Neural cell (in vitro differentiated cells): ENCODE measurements at regions not wholly inside any gene's neighbourhood (a gene's known extent, or its start where the extent isn't known, plus 50 kb on each side); places are given as distances from the start of the nearest gene placed in this dataset.

ENCODE experiments used
- H2AFZ ChIP-seq: fragments of 200-600, 300-800 bp; sonication (generic), shearing (Covaris generic); 2 replicates; pipeline ENCODE4 v1.6.0; 2014; ENCODE audit warnings: low read depth, mild to moderate bottlenecking, antibody characterized with exemption, low read length, moderate library complexity
- H3F3A ChIP-seq: fragments of 200-600 bp; shearing (Covaris generic); 2 replicates; pipeline ENCODE4 v1.6.1; 2016; ENCODE audit warnings: mild to moderate bottlenecking, moderate library complexity, mixed read lengths, antibody characterized with exemption, low read length; ENCODE audit not compliant: insufficient read depth, poor library complexity, severe bottlenecking
- H3K27ac ChIP-seq: fragments of 200-600, 300-800 bp; sonication (generic), shearing (Covaris generic); 2 replicates; pipeline ENCODE4 v1.5.1; 2014; ENCODE audit warnings: mild to moderate bottlenecking, low read length, moderate library complexity
- H3K27me3 ChIP-seq: fragments of 300-800, 200-600 bp; sonication (generic), shearing (Covaris generic); 2 replicates; pipeline ENCODE4 v1.6.0; 2014; ENCODE audit warnings: mild to moderate bottlenecking, low read depth, low read length, moderate library complexity; ENCODE audit not compliant: insufficient read depth
- H3K36me3 ChIP-seq: fragments of 300-800, 200-600 bp; sonication (generic), shearing (Covaris generic); 2 replicates; pipeline ENCODE4 v1.5.1; 2014; ENCODE audit warnings: mild to moderate bottlenecking, antibody characterized with exemption, low read length, moderate library complexity; ENCODE audit not compliant: insufficient read depth
- H3K4me2 ChIP-seq: fragments of 300-800, 200-600 bp; sonication (generic), shearing (Covaris generic); 2 replicates; pipeline ENCODE4 v1.6.0; 2014; ENCODE audit warnings: mild to moderate bottlenecking, low read length
- H3K4me3 ChIP-seq: fragments of 300-800, 200-600 bp; sonication (generic), shearing (Covaris generic); 2 replicates; pipeline ENCODE4 v1.5.1; 2014; ENCODE audit warnings: mild to moderate bottlenecking, low read length, moderate library complexity
- H3K79me2 ChIP-seq: fragments of 200-600 bp; shearing (Covaris generic); replicated peaks from 2 replicates; pipeline ENCODE4 v1.6.0; 2014; ENCODE audit warnings: mild to moderate bottlenecking, low read length, moderate library complexity; ENCODE audit not compliant: insufficient read depth
- H3K9ac ChIP-seq: fragments of 300-800, 200-600 bp; sonication (generic), shearing (Covaris generic); 2 replicates; pipeline ENCODE4 v1.6.1; 2016; ENCODE audit warnings: mild to moderate bottlenecking, low read length, mixed read lengths
- H3K9me2 ChIP-seq: fragments of 200-600 bp; shearing (Covaris generic); 2 replicates; pipeline ENCODE4 v1.6.1; 2016; ENCODE audit warnings: mild to moderate bottlenecking, low read length, mixed read lengths; ENCODE audit not compliant: insufficient read depth
- H3K9me3 ChIP-seq: fragments of 200-600, 300-800 bp; sonication (generic), shearing (Covaris generic); 2 replicates; pipeline ENCODE4 v1.6.1; 2016; ENCODE audit warnings: mild to moderate bottlenecking, mixed run types, low read length, moderate library complexity, mixed read lengths
- H4K20me1 ChIP-seq: fragments of 200-600 bp; shearing (Covaris generic); 2 replicates; pipeline ENCODE4 v1.6.1; 2016; ENCODE audit warnings: mild to moderate bottlenecking, mixed run types; ENCODE audit not compliant: insufficient read depth
- EP300 ChIP-seq: fragments of 450-650 bp; conservative IDR thresholded peaks from 2 replicates; pipeline ENCODE4 v1.6.1; 2014; ENCODE audit warnings: antibody characterized with exemption, mild to moderate bottlenecking, moderate library complexity; ENCODE audit not compliant: poor library complexity, severe bottlenecking
- EZH2 ChIP-seq: fragments of 200-600, 300-800 bp; shearing (Covaris generic), sonication (generic); IDR thresholded peaks from 2 replicates; pipeline ENCODE4 v1.6.1; 2014; ENCODE audit warnings: antibody characterized with exemption, low read length, borderline replicate concordance, mild to moderate bottlenecking; ENCODE audit not compliant: insufficient read depth, poor library complexity, severe bottlenecking
- MXI1 ChIP-seq: fragments of 450-650 bp; conservative IDR thresholded peaks from 2 replicates; pipeline ENCODE4 v1.6.1; 2014; ENCODE audit warnings: antibody characterized with exemption, mild to moderate bottlenecking; ENCODE audit not compliant: poor library complexity, severe bottlenecking
- POLR2AphosphoS5 ChIP-seq: IDR thresholded peaks from 2 replicates; pipeline ENCODE4 v1.6.1; 2012
- RAD21 ChIP-seq: fragments of 450-650 bp; conservative IDR thresholded peaks from 2 replicates; pipeline ENCODE4 v1.6.1; 2014; ENCODE audit warnings: antibody characterized with exemption, mild to moderate bottlenecking, moderate library complexity
- SMC3 ChIP-seq: fragments of 450-650 bp; conservative IDR thresholded peaks from 2 replicates; pipeline ENCODE4 v1.6.1; 2014; ENCODE audit warnings: antibody characterized with exemption, mild to moderate bottlenecking, moderate library complexity; ENCODE audit not compliant: poor library complexity
- TAF1 ChIP-seq: IDR thresholded peaks from 2 replicates; pipeline ENCODE4 v1.6.1; 2012; ENCODE audit warnings: low read depth
- TF ChIP-seq, protein P1 (sequence below): fragments of 450-650 bp; IDR thresholded peaks from 2 replicates; pipeline ENCODE4 v1.5.1; 2014; ENCODE audit warnings: antibody characterized with exemption, mild to moderate bottlenecking, moderate library complexity; ENCODE audit not compliant: poor library complexity, severe bottlenecking
- TF ChIP-seq, protein P2 (sequence below): IDR thresholded peaks from 2 replicates; pipeline ENCODE4 v1.6.1; 2012; ENCODE audit warnings: borderline replicate concordance

DNA sequence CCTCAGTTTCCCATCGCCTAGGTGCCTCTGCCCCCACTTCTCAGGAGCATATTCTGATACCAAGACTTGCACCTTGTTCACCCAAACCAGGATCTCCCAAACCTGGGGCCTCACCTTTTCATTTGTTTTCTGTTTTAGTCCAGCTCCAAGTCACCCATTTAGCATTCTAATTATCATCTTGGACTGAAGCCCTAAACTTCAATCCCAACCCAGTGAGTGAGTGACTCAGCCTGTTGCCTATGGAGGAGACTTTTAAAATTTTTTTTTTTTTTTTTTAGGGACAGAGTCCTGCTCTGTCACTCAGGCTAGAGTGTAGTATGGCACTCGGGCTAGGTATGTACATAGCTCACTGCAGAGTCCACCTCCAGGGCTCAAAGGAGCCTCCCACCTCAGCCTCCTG, 378.9 kb upstream of the AUTS2 start:
- Histone ChIP-seq H2AFZ (no peak overlapping the region), H3K79me2 (no peaks in the 10 kb centered on the region), H3K36me3 (no peaks in the 10 kb centered on the region), H4K20me1 (no peaks in the 10 kb centered on the region), H3K9ac (no peak overlapping the region), H3K4me2 (no peak overlapping the region), H3K4me3 (no peak overlapping the region), H3F3A (no peaks in the 10 kb centered on the region), H3K9me3 (no peaks in the 10 kb centered on the region), H3K27me3 (no peaks in the 10 kb centered on the region), H3K9me2 (no peaks in the 10 kb centered on the region), H3K27ac (no peak overlapping the region)
- TF ChIP-seq, protein P1, sequence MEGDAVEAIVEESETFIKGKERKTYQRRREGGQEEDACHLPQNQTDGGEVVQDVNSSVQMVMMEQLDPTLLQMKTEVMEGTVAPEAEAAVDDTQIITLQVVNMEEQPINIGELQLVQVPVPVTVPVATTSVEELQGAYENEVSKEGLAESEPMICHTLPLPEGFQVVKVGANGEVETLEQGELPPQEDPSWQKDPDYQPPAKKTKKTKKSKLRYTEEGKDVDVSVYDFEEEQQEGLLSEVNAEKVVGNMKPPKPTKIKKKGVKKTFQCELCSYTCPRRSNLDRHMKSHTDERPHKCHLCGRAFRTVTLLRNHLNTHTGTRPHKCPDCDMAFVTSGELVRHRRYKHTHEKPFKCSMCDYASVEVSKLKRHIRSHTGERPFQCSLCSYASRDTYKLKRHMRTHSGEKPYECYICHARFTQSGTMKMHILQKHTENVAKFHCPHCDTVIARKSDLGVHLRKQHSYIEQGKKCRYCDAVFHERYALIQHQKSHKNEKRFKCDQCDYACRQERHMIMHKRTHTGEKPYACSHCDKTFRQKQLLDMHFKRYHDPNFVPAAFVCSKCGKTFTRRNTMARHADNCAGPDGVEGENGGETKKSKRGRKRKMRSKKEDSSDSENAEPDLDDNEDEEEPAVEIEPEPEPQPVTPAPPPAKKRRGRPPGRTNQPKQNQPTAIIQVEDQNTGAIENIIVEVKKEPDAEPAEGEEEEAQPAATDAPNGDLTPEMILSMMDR: no peak
- TF ChIP-seq TAF1 (no peak), EZH2 (no peak), SMC3 (no peak), EP300 (no peak), POLR2AphosphoS5 (no peak), MXI1 (no peak), RAD21 (no peak)
- TF ChIP-seq, protein P2, sequence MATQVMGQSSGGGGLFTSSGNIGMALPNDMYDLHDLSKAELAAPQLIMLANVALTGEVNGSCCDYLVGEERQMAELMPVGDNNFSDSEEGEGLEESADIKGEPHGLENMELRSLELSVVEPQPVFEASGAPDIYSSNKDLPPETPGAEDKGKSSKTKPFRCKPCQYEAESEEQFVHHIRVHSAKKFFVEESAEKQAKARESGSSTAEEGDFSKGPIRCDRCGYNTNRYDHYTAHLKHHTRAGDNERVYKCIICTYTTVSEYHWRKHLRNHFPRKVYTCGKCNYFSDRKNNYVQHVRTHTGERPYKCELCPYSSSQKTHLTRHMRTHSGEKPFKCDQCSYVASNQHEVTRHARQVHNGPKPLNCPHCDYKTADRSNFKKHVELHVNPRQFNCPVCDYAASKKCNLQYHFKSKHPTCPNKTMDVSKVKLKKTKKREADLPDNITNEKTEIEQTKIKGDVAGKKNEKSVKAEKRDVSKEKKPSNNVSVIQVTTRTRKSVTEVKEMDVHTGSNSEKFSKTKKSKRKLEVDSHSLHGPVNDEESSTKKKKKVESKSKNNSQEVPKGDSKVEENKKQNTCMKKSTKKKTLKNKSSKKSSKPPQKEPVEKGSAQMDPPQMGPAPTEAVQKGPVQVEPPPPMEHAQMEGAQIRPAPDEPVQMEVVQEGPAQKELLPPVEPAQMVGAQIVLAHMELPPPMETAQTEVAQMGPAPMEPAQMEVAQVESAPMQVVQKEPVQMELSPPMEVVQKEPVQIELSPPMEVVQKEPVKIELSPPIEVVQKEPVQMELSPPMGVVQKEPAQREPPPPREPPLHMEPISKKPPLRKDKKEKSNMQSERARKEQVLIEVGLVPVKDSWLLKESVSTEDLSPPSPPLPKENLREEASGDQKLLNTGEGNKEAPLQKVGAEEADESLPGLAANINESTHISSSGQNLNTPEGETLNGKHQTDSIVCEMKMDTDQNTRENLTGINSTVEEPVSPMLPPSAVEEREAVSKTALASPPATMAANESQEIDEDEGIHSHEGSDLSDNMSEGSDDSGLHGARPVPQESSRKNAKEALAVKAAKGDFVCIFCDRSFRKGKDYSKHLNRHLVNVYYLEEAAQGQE: no peak

DNA sequence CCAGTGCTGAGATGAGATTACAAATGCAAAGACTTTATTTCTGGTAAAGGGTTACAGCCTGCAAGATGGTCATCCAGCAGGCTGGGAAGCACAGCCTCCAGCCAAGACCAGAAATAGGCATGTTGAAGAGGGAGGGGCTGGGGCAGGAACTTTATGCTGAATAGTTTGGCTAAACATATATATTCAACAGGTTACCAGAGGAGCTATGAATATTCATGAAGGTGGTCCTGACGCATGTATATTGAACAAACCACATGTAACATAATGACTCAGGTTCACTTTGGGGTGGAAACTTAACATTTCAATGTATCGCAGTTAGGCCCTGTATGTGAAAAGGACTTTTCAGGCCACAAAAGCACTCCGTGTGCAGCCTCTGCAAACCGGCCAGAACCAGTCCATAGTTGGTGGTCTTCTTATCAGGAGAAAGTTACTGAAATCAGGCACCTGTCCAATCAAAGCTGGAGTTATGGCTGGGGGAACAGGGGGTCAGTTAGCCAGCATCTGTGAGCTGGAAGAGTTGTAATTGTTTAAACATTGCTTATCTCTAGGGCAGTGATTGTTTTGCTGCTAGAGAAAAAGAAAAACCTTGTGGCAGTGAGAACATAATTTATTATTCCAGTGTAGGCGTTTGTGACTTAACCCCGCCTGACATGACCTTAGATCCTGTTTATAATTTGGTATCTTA, 372.9 kb upstream of the AUTS2 start:
- no peaks in the 10 kb centered on the region for H3K9me2 ChIP-seq
- no peaks in the 10 kb centered on the region for H3K36me3 ChIP-seq
- no peak overlapping the region for H3K9ac ChIP-seq
- no peak overlapping the region for H3K4me2 ChIP-seq
- H3K27me3 ChIP-seq: no peaks in the 10 kb centered on the region
- H3K27ac ChIP-seq: no peak overlapping the region
- H3F3A ChIP-seq: no peaks in the 10 kb centered on the region
- H3K79me2 ChIP-seq: no peaks in the 10 kb centered on the region
- H3K4me3 ChIP-seq: no peak overlapping the region
- TF ChIP-seq MXI1: no peak
- TF ChIP-seq, protein P2: no peak
- TF ChIP-seq POLR2AphosphoS5: no peak
- TF ChIP-seq SMC3: no peak
- TF ChIP-seq TAF1: no peak
- no peaks in the 10 kb centered on the region for H3K9me3 ChIP-seq
- no peak overlapping the region for H2AFZ ChIP-seq
- no peaks in the 10 kb centered on the region for H4K20me1 ChIP-seq
